22Rv1 (cell line): ENCODE measurements at regions not wholly inside any gene's neighbourhood (a gene's known extent, or its start where the extent isn't known, plus 50 kb on each side); places are given as distances from the start of the nearest gene placed in this dataset.

Experiments used
- CTCF ChIP-seq: fragments of 450-650 bp; IDR thresholded peaks from 2 replicates; pipeline ENCODE4 v1.5.1; 2017; ENCODE audit warnings: mild to moderate bottlenecking
- ZFX ChIP-seq: fragments of 450-650 bp; IDR thresholded peaks from 2 replicates; pipeline ENCODE4 v1.6.1; 2017; ENCODE audit warnings: antibody characterized with exemption, borderline replicate concordance

GRCh38 chr5:88515881-88516819 is 247.5 kb upstream of the TMEM161B start:
- no peak for TF ChIP-seq CTCF
- no peak for TF ChIP-seq ZFX
